GM18508 (cell line): ENCODE measurements at regions not wholly inside any gene's neighbourhood (a gene's known extent, or its start where the extent isn't known, plus 50 kb on each side); places are given as distances from the start of the nearest gene placed in this dataset.

ENCODE experiments used
- ATAC-seq: cut with Tn5 transposase; IDR thresholded peaks from one replicate; pipeline ENCODE4 v1.9.1; 2021; ENCODE audit warnings: moderate number of reproducible peaks; ENCODE audit not compliant: insufficient read depth, unreplicated experiment

DNA sequence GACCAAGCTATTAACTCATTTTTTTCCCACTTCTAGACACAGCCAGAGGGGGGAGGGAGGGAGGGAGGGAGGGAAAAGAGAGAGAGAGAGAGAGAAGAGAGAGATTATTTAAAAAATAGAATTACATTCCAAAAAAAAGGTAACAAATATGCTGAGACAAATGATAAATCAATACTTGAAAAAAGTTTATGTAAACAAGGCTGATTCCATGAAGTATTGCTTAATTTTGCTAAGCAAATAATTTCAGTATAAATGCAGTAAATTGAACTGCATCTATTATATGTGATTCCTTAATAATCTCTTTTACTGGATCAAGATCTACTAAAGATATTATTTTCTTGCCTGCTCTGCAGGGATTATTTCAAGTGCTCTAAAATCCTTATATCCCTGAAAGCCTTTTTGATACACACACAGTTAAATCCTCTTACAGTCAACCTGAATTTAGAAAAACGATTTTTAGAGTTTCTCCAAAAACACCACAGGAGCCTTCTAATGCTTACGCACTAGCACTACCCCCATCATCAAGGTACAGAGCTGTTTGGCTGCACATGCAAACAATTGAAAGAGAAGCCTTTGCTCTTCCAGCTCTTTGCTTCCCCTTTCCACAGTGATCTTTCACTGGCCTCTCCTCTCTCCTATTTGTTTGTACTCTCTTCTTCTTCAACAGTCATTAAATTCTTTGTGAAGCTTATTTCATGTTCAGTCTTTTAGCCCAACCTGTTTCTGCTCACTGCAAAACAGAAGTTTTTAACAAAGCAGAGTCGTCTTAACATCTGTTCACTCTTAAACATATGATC, 426.3 kb upstream of the FAM241A start:
- no peak for ATAC-seq

GRCh38 chr4:111720866-111721265, 424.4 kb upstream of the FAM241A start:
- ATAC-seq = no peak

DNA sequence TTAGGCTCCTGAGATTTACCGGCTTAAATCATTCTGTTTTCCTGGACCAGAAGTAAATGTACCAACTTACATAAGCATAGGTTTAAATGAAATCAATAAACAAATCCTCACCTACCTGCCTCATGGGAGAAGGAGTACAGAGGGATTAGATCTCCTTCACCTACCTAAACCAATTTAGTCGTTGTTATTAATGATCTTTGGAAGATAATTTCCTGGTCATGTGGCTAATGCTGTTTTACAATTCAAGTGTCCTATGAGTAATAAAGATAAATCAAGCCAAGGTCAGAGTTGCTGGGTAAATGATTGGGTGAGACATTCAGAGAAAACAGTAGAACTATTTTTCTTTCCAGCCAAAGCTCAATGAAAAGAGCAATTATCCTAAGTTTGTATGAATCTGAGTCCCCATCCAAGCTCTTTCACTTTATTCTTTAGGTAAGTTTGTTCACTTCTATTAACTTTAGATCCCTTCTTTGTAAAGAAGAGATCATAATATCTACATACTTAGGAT, 423.0 kb upstream of the FAM241A start:
- no peak for ATAC-seq

- ATAC-seq = no peak
Observed at GRCh38 chr4:111736516-111736915, 408.7 kb upstream of the FAM241A start.

GRCh38 chr4:111744847-111745246, 400.4 kb upstream of the FAM241A start:
- ATAC-seq = no peak

- ATAC-seq = no peak
Observed at GRCh38 chr4:111748157-111748556, 397.1 kb upstream of the FAM241A start.

- no peak for ATAC-seq
Observed at GRCh38 chr4:111754003-111754402, 391.3 kb upstream of the FAM241A start.

DNA sequence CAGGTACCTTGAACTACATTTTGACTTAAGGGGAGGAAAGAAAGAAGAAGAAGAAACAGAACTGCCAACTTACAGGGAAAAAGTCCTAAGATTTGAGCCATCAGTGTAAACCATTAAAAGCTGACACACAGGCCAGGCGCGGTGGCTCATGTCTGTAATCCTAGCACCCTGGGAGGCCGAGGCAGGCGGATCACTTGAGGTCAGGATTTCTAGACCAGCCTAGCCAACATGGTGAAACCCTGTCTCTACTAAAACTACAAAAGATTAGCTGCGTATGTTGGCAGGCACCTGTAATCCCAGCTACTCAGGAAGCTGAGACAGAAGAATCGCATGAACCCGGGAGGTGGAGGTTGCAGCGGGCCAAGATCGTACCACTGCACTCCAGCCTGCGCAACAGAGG, 389.7 kb upstream of the FAM241A start:
- no peak for ATAC-seq

DNA sequence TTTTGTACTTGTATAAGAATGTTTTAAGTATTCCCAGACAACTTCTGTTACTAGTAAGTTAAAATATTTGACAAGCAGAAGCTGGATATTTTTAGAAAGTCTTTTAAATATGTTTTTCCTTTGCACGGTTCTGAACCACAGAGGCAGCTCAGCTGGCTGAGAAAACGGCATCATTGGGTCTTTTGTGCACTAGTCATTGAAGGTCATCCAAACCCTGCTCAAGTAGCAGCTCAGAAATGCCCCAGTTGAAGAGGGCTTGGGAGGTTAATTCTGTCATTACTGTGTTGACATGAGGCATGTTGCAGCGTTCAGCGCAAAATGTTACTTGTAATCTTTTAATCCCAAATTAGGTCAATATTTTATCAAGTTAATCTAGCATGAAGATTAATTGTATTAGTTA, 383.7 kb upstream of the FAM241A start:
- ATAC-seq = no peak

DNA sequence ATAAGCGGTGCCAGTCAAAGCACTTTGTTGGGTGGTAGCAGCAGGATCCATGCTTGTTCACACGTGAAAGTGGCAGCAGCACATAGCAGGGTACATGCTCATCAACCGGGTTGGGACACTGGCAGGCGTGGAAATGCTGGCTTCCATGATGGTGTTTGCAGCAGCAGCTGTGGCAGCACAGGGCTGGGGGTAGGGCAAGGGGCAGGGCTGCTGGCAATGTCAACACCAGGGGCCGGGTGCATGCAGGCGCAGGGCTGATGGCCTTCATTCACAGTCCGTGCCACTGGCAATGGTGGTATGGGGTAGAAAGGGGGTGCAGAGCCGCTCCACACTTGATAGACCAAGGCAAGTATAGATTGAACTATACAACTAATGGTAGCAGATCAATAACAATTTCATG, 374.7 kb upstream of the FAM241A start:
- no peak for ATAC-seq

DNA sequence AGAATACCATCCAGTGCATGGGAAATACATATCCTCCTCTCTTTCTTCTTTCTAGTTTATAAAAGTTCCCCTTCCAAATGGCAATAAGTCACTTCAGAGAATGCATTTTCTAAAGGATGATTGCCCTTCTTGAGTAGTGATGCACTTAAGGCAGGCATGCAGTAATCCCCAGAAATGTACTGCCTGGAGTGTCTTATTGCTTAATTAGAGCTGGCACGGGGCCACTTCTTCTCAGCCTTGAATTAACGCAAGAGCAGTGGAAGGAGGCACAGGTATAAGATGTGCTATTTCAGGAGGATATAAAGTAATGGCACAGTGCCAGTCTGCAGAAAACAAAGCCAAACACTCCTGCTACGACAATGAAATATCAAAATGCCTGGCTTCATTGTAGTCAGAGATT, 371.4 kb upstream of the FAM241A start:
- no peak for ATAC-seq

DNA sequence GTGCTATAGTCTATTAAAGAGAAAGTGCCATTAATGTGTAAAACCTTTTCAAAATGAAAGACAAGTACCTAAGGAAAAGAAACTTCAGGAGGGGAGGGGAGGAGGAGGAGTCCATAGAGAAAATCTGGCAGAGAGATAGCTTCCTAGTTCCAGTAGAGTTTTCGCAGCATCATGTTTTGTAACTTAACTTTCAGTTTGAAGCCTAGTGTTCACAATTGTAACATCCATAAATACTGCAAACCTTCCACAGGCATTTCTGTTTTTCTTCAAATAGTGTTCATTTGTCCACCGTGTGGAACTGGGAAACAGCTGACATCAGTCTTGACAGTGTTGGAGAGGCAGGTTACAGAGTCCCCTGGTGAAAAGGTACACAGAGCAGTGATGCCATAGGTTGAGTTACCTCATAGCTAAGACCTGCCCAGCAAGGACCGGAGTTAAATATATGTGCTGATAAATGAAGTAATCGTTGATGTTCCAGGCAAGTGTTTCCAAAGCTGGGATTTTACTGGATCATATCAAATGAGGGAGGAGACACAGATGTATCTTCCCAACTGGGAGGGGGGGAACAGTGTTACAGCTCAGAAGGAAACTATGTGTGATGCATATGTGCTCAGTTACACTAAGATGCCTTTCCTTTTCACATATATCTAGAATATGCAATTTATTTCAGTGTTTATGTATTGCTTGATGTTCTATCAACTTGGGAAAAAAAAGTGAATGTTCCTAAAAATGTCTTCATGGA, 369.5 kb upstream of the FAM241A start:
- no peak for ATAC-seq

GRCh38 chr4:111776561-111776960, 368.7 kb upstream of the FAM241A start:
- ATAC-seq = no peak

- no peak for ATAC-seq
Observed at GRCh38 chr4:111778543-111778942, 366.7 kb upstream of the FAM241A start.

- no peak for ATAC-seq
Observed at GRCh38 chr4:111780965-111781364, 364.3 kb upstream of the FAM241A start.

DNA sequence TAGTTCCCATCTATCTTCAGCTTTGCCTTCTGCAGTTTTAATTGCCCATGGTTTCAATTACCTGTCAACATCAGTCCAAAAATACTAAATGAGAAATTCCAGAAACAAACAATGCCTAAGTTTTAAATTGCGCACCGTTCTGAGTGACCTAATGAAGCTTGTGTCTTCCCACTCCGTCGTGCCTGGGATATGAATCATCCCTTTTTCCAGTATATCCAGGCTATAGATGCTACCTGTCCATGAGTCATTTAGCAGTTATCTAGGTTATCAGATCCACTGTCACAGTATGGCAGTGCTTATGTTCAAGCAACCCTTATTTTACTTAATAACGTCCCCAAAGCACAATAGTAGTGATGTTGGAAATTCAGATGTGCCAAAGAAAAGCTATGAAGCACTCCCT, 363.6 kb upstream of the FAM241A start:
- ATAC-seq = no peak

DNA sequence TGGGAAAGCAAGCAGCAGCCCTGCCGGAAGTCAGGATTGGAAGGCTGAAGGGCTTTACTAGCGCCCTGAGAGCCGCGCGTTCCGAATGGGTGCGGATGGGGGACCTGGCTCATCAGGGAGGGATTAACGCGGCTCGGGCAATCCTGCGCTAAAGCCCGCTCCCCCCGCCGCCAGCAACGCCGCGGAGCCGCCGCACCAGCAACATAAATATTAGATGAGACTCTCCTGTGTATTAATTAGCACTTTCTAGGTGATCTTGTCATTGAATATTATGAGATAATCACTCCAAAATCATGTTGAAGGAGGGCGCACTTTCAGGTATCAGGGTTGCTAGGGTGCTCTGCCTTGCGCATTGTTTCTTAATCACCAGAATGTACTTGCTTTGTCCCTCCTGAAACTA, 357.2 kb upstream of the FAM241A start:
- no peak for ATAC-seq

GRCh38 chr4:111789901-111790640, 355.2 kb upstream of the FAM241A start:
- no peak for ATAC-seq

DNA sequence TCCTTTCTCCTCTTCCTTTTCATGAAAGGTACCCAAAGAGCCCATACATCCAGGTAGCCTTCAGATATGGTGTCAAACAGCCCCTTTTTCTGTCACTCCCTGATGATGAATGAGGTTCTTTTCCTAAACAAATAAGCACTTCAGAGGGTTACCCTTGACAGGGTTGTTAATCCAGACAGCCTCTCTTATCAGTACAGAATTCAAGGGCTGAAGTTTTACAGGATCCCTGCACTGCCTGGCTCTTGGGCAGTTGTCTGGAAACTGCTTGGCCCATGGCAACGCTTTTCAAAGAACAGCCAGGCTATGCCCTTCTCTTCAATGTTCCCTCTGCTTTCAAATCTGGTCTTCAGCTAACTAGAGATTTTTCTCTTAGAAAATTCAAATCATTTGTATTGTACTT, 352.6 kb upstream of the FAM241A start:
- no peak for ATAC-seq

DNA sequence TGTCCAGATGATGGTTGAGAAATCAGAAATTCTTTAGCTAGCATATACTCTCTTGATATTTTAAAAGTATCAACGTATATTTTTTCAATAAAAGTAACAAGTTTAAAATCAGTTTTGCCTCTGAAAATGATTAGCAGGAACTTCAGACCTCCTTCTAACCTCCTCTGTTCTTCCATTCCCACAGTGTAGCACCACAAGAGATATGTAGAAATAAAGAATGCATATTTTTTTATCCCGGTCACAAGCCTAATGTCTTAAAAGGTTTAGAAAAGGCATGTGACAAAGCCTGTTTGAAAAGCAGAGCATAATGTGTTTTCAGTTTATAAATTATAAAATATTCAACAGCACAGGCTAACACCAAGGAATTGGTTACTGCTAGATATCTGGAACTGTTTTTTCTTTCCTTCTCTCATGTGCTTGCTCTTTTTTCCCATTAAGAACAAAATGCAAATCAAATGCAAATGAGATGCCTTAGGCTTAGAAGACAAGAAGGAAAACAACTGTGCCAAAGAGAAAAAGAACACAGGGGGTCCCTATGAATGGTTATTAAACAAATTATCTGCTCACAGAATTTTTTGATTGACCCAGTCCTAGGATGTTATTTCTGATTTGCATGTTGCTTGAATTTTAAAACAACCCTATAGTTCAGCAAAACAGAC, 351.7 kb upstream of the FAM241A start:
- no peak for ATAC-seq
